Astrocyte of the hippocampus (primary cell): ENCODE measurements at regions not wholly inside any gene's neighbourhood (a gene's known extent, or its start where the extent isn't known, plus 50 kb on each side); places are given as distances from the start of the nearest gene placed in this dataset.

Experiments
- DNase-seq: peaks from one replicate; pipeline ENCODE4 v3.0.0; 2011; ENCODE audit warnings: low read depth, low spot score

DNA sequence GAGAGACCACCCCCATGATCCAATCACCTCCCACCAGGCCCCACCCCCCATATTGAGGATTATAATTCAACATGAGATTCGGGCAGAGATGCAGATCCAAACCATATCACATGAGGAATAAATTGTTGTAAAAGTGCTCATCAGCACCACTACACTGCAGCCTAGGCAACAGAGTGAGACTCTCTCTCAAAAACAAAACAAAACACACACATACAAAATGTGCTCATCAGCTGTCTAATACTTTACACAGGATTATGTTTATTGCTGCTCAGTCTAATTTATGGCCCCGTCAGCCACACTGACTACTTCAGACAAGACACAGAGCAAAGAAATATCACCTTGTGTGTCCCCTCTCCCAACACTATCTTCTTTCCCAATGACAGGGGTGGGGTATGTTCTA is 72.9 kb upstream of the PPM1J start:
- no peak for DNase-seq

- no peak for DNase-seq
These were observed 67.9 kb upstream of the PPM1J start for GRCh38 chr1:112783059-112783458.

DNA sequence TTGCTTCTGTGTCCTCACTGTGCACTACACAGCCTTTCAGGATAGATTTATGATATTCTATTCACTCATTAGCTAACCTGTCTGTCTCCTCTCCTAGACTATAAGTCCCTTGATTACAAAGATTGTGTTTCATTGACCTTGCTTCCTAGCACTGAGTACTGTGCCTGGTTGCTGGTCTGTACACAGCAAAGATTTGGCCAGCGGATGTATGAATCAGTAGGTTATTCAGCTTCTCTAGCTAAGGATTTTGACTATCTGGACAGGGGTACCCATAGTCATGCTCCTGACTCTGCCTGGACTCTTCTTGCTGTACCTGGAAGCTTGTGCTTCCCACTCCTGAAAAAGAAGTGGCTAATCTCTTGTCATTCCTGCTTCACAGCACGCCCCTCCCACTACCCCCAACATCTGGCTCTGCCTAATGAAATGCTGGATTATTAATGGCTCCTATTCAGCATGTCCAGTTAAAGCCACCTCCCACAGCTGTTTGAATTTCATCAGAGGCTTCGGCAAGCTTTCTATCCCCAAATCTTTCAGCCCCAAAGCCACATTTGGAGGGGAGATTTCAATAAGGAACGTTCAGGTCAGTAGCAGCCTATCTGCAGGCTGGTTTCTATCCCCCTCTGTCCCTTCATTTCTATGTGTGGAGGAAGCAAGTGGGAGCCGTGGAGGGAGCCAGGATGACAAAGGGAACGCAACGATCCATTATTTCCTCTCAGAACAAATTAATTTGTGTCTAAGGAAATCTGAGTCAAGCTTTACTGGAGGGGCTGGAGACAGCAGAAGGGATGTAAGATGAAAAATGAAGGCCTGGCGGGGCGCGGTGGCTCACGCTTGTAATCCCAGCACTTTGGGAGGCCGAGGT is 64.8 kb upstream of the PPM1J start:
- DNase-seq, result no peak

- no peak for DNase-seq
These were observed 63.0 kb upstream of the PPM1J start for GRCh38 chr1:112778137-112778536.

- no peak for DNase-seq
These were observed 61.6 kb upstream of the PPM1J start for GRCh38 chr1:112776688-112777087.

- DNase-seq, result peak; percentile 63
These were observed 57.6 kb upstream of the PPM1J start for GRCh38 chr1:112772781-112773180.

DNA sequence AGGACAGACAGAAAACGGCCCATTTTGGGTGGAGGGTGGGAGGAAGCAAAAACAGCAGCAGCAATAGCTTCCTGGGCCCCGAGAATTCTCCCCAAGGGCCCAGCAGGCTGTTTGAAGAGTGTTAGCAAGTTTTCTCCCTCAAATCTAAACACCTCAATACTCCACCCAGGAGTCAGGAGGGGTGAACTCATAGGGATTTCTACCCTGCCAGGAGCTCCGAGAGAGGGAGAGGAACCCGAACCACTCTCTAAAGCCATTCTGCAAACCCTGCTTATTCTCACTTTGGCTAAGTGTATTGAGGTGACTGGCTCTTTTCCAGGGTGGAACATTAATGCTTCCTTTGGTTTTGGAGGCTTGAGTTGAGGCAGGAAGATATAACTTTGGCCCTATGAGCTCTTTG is 55.6 kb upstream of the PPM1J start:
- DNase-seq, result no peak

DNA sequence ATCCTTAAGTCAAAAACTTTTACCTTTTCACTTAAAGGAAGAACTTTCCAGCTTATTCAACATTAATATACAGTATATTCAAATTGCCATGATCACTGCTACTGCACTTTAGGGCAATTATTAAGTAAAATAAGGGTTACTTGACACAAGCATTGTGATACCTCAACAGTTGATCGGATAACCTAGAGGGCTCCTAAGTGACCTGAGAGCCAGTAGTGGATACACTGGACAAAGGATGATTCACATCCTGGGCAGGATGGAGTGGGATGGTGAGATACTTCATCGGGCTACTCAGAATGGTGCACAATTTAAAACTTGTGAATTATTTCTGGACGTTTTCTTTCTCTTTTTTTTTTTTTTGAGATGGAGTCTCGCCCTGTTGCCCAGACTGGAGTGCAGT is 54.5 kb upstream of the PPM1J start:
- DNase-seq, result no peak

DNA sequence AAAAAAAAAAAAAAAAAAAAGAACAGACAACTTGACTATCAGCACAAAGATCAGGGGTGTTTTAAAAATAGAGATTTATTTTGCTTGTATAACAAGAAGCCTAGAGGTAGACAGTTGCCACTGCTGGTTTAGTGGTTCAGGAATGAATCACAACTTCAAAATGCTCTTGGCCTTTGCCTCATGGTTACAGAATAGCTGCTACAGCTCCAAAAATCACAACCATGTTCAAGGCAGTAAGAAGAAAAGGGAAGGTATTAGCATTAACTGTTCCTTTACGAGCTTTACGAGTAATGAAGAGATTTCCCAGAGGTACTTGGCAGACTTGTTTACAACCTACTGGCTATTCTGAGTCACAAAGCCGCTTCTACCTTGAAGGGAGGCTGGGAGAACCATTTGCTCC is 52.5 kb upstream of the PPM1J start:
- DNase-seq, result no peak
